ENCODE measurements at regions not wholly inside any gene's neighbourhood (a gene's known extent, or its start where the extent isn't known, plus 50 kb on each side); places are given as distances from the start of the nearest gene placed in this dataset.
A peak's percentile ranks its signal among the peaks of the same experiment; 100 is the strongest.

GRCh38 chr5:93794954-93795353 lies 53.6 kb upstream of the POU5F2 start:
- Histone ChIP-seq H3K4me1 (peaks cover 0 to 21% of the 10 kb centered on the region in 2 donors), H3K27me3 (no peaks in the 10 kb centered on the region), H3K27ac (no peak overlapping the region), H3K36me3 (peaks cover 0 to 8% of the 10 kb centered on the region in 2 donors), H3K4me3 (no peak overlapping the region), H3K9me3 (no peaks in the 10 kb centered on the region)
- ATAC-seq = no peak
- peak in 1 of 4 donors; percentile 20 for DNase-seq
- intact Hi-C loops (cut with DNase I) = loop anchor here in 1 of 2 donors (10.0 kb wide), 1 partner anchor 210 kb away; the partner anchor contains the start of genes NR2F1 and NR2F1-AS1
- TF ChIP-seq CTCF (IDR thresholded peaks at IDR 0.05) = no peak

GRCh38 chr5:93793159-93793781 lies 51.9 kb upstream of the POU5F2 start:
- intact Hi-C loops (cut with DNase I) = loop anchor here in 1 of 2 donors (10.0 kb wide), 1 partner anchor 208 kb away; the partner anchor contains the start of genes NR2F1 and NR2F1-AS1

GRCh38 chr5:93791518-93791972 lies 50.1 kb upstream of the POU5F2 start:
- Histone ChIP-seq H3K27me3 (no peaks in the 10 kb centered on the region), H3K27ac (no peak overlapping the region), H3K4me1 (peaks cover 0 to 22% of the 10 kb centered on the region in 2 donors), H3K4me3 (no peak overlapping the region), H3K9me3 (no peaks in the 10 kb centered on the region), H3K36me3 (peaks cover 0 to 8% of the 10 kb centered on the region in 2 donors)
- DNase-seq = peak in 2 of 4 donors; percentile 53 to 76
- intact Hi-C loops (cut with DNase I) = loop anchor here in 1 of 2 donors (10.0 kb wide), 1 partner anchor 207 kb away; the partner anchor contains the start of genes NR2F1 and NR2F1-AS1
- ATAC-seq = peak; percentile 65
- no peak for TF ChIP-seq CTCF (IDR thresholded peaks at IDR 0.05)

More at GRCh38 chr5:93793159-93793781, 51.9 kb upstream of the POU5F2 start:
- no peak for TF ChIP-seq CTCF (IDR thresholded peaks at IDR 0.05)
- H3K27me3 ChIP-seq = no peaks in the 10 kb centered on the region
- ATAC-seq = no peak
- H3K9me3 ChIP-seq = no peaks in the 10 kb centered on the region
- no peak for DNase-seq
- H3K4me1 ChIP-seq = peaks cover 0 to 22% of the 10 kb centered on the region in 2 donors
- H3K36me3 ChIP-seq = peaks cover 0 to 8% of the 10 kb centered on the region in 2 donors
- no peak overlapping the region for H3K27ac ChIP-seq
- H3K4me3 ChIP-seq = no peak overlapping the region

Data from left lung (tissue), 4 donors.